Transverse colon (tissue), 4 donors: ENCODE measurements at regions not wholly inside any gene's neighbourhood (a gene's known extent, or its start where the extent isn't known, plus 50 kb on each side); places are given as distances from the start of the nearest gene placed in this dataset.

Source experiments
- EP300 ChIP-seq: sonication (generic); formaldehyde crosslinking; IDR thresholded peaks from one replicate; pipeline ENCODE4 v1.6.1; 2017; ENCODE audit warnings: antibody characterized with exemption, low read depth
- POLR2A ChIP-seq: fragments of 450-650 bp; IDR thresholded peaks from one replicate; pipeline ENCODE4 v1.6.1; 2016; ENCODE audit warnings: antibody characterized with exemption, mild to moderate bottlenecking, moderate library complexity
- POLR2AphosphoS5 ChIP-seq, 3 donors: sonication (generic); formaldehyde crosslinking; IDR thresholded peaks; one replicate each; pipeline ENCODE4 v1.6.1; 2016; ENCODE audit warnings: antibody characterized with exemption in 3 of 3
- TF ChIP-seq, protein P1 (sequence below), 5 experiments: fragments of 200-600 bp in 3 of 5; fragments of 450-650 bp in 2 of 5; sonication (generic) in 3 of 5; IDR thresholded peaks; 1 replicate in 2 of 5; 2 replicates in 3 of 5; pipeline ENCODE4 v1.5.1; 2016 to 2017; ENCODE audit warnings: antibody characterized with exemption in 5 of 5, inconsistent platforms in 3 of 5, mild to moderate bottlenecking in 2 of 5, moderate library complexity in 1 of 5

DNA sequence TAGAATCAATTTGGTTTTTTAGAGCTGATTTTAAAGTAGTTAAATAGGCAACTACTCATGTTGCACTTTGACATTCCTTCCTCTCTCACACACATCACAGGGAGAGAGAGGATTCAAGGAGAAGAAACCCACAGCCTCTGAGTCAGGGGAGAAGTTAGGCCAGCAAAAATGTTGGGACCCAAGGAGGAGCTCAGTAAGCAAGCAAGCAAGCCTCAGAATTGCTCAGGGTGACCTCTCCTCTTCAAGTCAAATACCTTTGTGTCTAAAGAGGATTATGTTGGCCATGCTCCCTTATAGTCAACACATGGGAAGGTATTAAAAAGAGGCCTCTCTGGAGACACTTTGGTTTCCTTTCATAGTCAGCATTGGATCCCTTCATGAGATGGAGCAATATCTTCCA, 80.5 kb upstream of the WARS2 start:
- TF ChIP-seq POLR2AphosphoS5 (IDR thresholded peaks at IDR 0.05) = no peak
- TF ChIP-seq, protein P1, sequence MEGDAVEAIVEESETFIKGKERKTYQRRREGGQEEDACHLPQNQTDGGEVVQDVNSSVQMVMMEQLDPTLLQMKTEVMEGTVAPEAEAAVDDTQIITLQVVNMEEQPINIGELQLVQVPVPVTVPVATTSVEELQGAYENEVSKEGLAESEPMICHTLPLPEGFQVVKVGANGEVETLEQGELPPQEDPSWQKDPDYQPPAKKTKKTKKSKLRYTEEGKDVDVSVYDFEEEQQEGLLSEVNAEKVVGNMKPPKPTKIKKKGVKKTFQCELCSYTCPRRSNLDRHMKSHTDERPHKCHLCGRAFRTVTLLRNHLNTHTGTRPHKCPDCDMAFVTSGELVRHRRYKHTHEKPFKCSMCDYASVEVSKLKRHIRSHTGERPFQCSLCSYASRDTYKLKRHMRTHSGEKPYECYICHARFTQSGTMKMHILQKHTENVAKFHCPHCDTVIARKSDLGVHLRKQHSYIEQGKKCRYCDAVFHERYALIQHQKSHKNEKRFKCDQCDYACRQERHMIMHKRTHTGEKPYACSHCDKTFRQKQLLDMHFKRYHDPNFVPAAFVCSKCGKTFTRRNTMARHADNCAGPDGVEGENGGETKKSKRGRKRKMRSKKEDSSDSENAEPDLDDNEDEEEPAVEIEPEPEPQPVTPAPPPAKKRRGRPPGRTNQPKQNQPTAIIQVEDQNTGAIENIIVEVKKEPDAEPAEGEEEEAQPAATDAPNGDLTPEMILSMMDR (IDR thresholded peaks at IDR 0.05) = no peak
- no peak for TF ChIP-seq POLR2A
- TF ChIP-seq EP300 = no peak
